GM12864 (cell line): ENCODE measurements at regions not wholly inside any gene's neighbourhood (a gene's known extent, or its start where the extent isn't known, plus 50 kb on each side); places are given as distances from the start of the nearest gene placed in this dataset.

ENCODE experiments used
- DNase-seq: peaks from one replicate; pipeline ENCODE4 v3.0.0-alpha.2; 2011; ENCODE audit warnings: low read depth
- H3K4me3 ChIP-seq: 2 replicates; pipeline ENCODE4 v1.5.1; 2011; ENCODE audit warnings: mild to moderate bottlenecking, low read depth, low read length, control low read depth
- TF ChIP-seq, protein P1 (sequence below): IDR thresholded peaks from 2 replicates; pipeline ENCODE4 v1.5.1; 2011; ENCODE audit warnings: low read depth, mild to moderate bottlenecking, moderate library complexity, low read length, control low read depth, inconsistent platforms; ENCODE audit errors: missing control alignments

DNA sequence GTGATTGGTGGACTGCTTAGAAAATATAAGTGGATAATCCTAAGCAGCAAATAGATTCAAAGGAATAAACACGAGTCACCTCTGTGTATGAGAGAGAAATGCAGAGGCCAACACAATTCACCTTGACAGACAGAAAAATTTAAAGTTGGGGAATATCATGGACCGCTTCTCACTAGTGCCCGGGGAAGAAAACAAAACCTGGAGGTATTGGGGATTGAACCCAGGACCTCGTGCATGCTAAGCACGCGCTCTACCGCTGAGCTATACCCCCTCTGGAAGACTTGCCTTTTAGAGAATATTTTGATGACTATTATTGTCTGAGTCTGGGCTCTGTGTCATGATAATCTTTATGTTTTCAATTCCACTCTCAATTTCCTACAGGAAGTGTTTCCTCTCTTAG is 111.9 kb downstream of the TRIM27 start:
- no peak overlapping the region for H3K4me3 ChIP-seq
- TF ChIP-seq, protein P1, sequence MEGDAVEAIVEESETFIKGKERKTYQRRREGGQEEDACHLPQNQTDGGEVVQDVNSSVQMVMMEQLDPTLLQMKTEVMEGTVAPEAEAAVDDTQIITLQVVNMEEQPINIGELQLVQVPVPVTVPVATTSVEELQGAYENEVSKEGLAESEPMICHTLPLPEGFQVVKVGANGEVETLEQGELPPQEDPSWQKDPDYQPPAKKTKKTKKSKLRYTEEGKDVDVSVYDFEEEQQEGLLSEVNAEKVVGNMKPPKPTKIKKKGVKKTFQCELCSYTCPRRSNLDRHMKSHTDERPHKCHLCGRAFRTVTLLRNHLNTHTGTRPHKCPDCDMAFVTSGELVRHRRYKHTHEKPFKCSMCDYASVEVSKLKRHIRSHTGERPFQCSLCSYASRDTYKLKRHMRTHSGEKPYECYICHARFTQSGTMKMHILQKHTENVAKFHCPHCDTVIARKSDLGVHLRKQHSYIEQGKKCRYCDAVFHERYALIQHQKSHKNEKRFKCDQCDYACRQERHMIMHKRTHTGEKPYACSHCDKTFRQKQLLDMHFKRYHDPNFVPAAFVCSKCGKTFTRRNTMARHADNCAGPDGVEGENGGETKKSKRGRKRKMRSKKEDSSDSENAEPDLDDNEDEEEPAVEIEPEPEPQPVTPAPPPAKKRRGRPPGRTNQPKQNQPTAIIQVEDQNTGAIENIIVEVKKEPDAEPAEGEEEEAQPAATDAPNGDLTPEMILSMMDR = no peak
- no peak for DNase-seq

DNA sequence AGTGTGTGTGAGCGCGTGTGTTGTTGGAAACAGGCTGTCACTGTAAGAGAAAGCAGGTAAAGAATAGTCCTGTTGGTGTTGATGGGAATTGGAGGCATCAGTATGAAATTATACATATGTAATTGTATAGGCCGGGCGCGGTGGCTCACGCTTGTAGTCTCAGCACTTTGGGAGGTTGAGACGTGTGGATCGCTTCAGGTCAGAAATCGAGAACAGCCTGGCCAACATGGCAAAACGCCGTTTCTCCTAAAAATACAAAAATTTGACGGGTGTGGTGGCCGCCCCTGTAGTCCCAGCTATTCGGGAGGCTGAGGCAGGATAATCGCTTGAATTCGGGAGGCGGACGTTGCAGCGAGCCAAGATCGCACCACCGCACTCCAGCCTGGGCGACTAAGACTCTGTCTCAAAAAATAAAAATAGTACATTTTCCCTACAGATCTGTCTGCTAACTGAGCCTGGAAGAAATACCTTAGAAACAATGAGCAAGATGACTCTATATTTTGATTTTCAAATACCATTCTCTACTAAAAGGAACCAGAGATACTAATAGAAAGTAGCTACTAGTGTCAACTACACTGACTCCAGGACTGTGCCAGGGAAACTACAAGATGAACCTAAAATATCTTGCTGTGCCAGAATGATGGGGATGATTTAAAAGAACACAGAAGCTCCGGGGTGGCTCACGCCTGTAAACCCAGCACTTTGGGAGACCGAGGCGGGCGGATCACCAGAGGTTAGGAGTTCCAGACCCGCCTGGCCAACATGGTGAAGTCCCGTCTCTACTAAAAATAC is 110.8 kb downstream of the TRIM27 start:
- DNase-seq = no peak
- H3K4me3 ChIP-seq = no peak overlapping the region
- TF ChIP-seq, protein P1 = no peak

DNA sequence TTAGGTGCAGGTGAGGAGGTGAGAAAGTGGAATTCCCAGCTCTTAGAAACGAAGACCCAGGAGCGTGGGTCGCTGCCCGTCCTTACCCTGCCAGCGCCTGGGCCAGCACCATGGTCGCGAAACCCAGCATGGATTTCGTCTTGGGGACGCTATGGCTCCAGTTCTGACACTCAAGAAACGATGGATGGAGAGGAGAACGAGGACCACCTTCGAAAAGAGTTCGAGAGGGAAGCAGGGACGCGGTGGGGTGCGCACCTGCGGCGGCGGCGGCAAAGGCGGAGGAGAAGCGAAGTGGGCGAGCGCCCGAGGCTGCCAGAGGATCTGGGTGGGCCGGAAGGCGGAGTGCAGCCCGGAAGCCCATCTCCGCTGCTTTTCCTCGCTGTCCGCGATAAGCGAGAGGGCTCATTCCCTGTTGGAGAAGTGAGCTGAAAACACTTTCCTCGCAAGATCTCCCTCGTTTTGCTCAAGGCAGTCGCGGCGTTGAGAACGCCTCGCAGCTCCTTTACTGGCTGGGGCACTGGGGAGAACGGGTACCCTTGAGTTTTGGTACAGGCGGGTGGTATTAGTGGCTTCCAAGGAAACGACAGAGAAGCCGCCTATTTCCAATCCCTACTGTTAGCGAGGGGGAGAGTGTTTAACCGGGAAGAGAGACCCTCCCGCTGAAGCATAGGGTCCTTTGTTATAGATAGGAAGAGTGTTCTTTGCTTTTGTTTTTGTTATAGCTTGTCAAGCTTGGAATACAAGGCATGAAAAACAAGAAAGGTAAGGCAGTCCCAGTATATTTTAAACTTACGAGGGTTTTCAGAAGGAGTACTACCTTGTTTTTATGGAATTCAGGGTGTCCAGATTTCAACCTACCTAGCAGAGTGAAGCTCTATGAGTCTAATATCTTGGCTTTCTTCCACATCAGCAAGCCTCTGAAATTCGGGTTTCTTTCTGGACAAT is 109.5 kb downstream of the TRIM27 start:
- no peak for DNase-seq
- TF ChIP-seq, protein P1 = no peak
- H3K4me3 ChIP-seq = no peak overlapping the region

DNA sequence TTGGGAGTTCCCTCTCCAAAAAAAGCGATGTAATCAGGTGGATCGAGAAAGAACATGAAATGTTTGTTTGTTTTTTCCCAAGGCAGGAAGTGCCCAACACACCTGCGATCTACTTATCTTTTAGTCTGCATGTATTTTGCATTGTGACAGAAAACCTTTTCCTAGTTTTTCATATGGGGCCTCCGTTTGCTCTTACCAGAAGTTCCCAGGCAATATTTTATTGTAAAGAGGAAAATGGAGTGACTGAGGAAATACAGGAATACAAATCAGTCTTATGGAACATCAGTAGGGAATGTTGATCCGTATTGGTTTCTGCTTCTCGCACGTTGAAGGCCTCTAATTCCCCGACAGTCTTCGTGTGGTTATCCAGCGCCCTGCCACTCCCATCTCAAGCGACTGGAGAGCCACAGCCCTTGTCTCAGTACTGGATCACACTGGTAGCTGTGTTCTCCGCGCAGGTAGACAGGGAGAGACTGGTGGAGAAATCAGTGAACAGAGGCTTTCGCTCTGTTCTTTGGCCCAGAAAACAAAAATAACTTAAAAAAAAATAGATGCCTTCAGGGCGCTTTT is 107.4 kb downstream of the TRIM27 start:
- DNase-seq = no peak

DNA sequence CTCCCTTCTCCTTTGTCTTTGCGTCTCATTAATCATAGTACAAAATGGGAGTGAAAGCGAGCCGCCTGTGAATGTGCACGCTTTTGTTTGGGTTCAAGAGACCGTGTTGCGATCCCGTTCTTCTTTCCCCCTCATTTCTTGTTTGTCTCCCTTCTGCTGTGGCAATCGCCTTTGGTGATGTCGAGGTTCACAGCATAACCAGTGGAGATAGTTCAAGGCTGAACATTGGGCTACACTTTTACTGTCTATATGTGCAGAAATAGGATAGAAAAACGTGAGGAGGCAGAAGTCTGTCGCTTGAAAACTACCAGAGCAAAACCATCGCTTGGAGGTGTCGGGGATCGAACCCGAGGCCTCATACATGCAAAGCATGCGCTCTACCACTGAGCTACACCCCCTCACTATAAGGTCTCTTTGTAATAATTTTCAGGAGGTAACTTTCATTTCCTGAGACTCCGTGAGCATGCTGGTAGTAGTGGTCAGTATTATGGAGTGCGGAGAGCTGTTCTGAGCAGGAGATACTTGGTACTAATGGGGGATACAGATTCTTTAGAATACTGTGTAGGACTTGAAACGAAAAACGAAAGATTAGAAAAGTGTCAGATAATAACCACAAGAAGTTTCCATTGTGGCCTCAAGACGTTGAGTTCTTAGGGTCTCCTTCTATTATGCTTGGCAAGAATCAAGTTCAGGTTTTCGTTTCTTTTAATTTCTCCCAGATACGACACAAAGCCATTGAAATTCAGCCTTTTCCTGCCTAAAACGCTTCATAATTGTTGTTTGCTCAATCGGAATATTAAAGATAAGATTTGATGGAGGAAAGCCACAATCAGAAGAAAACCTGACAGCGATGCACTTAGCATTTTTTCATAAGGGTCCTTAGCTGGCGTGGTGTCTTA is 106.6 kb downstream of the TRIM27 start:
- TF ChIP-seq, protein P1 = no peak

More for the DNA sequence above, 107.4 kb downstream of the TRIM27 start:
- 0 out of 2 replicates have a peak overlapping the region, but pooled peaks have one; percentile 18 for H3K4me3 ChIP-seq
- TF ChIP-seq, protein P1 = no peak

DNA sequence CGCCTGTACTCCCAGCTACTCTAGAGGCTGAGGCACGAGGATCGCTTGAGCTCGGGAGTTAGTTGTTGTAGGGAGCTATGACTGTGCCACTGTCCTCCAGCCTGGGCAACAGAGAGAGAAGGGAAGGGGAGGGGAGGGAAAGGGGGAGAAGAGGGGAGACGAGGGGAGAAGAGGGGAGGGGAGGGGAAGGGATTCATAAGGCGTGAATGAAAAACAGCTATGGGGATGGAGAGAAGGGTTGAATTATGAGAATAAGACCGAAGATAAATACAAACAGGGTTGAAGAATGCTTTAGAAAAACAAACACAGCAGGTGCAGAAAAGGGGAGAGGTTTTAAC is 106.0 kb downstream of the TRIM27 start:
- no peak for DNase-seq
- TF ChIP-seq, protein P1 = no peak
- no peak overlapping the region for H3K4me3 ChIP-seq

More for the DNA sequence above, 106.6 kb downstream of the TRIM27 start:
- peak; percentile 42 for DNase-seq
- peak overlapping the region; percentile 18; the same call in 1 of the 2 replicates for H3K4me3 ChIP-seq
